Stimulated activated CD4-positive, alpha-beta T cell treated with anti-CD3 and anti-CD28 coated beads, Interleukin-4, amount 100 ng/mL, for 4 hours (primary cell): ENCODE measurements at regions not wholly inside any gene's neighbourhood (a gene's known extent, or its start where the extent isn't known, plus 50 kb on each side); places are given as distances from the start of the nearest gene placed in this dataset.

ENCODE experiments used
- DNase-seq, 2 experiments: peaks; one replicate each; pipeline ENCODE4 v3.0.0-alpha.2; 2020

GRCh38 chr9:89234205-89235067, 55.8 kb upstream of the SHC3 start:
- peak; percentile 32 to 39 for DNase-seq

GRCh38 chr9:89236955-89237573, 58.4 kb upstream of the SHC3 start:
- no peak for DNase-seq

GRCh38 chr9:89238424-89238823, 59.8 kb upstream of the SHC3 start:
- no peak for DNase-seq

GRCh38 chr9:89243296-89244061, 64.9 kb upstream of the SHC3 start:
- DNase-seq, result no peak

GRCh38 chr9:89246840-89247239, 64.2 kb upstream of the CKS2 start:
- no peak for DNase-seq

GRCh38 chr9:89247431-89248353, 63.3 kb upstream of the CKS2 start:
- no peak for DNase-seq

GRCh38 chr9:89249001-89249400, 62.0 kb upstream of the CKS2 start:
- DNase-seq, result no peak

GRCh38 chr9:89252651-89253267, 58.2 kb upstream of the CKS2 start:
- no peak for DNase-seq

- DNase-seq, result no peak
These were observed 56.8 kb upstream of the CKS2 start for GRCh38 chr9:89254058-89254772.

- DNase-seq, result no peak
These were observed 56.2 kb upstream of the CKS2 start for GRCh38 chr9:89254773-89255125.

GRCh38 chr9:89256225-89256624, 54.8 kb upstream of the CKS2 start:
- DNase-seq, result no peak

- DNase-seq, result no peak
These were observed 54.4 kb upstream of the CKS2 start for GRCh38 chr9:89256642-89257041.

- no peak for DNase-seq
These were observed 50.5 kb upstream of the CKS2 start for GRCh38 chr9:89260525-89260924.
